Retinal pigment epithelial cell (primary cell): ENCODE measurements at regions not wholly inside any gene's neighbourhood (a gene's known extent, or its start where the extent isn't known, plus 50 kb on each side); places are given as distances from the start of the nearest gene placed in this dataset.
A peak's percentile ranks its signal among the peaks of the same experiment; 100 is the strongest.

Source experiments
- DNase-seq: peaks from one replicate; pipeline ENCODE4 v3.0.0-alpha.2; 2010; ENCODE audit warnings: low read depth
- H3K4me3 ChIP-seq: 2 replicates; pipeline ENCODE4 v1.5.1; 2011; ENCODE audit warnings: mild to moderate bottlenecking, low read length, control low read depth, moderate library complexity
- TF ChIP-seq, protein P1 (sequence below): conservative IDR thresholded peaks from 2 replicates; pipeline ENCODE4 v1.5.1; 2011; ENCODE audit warnings: low read depth, low read length, control low read depth, inconsistent platforms

DNA sequence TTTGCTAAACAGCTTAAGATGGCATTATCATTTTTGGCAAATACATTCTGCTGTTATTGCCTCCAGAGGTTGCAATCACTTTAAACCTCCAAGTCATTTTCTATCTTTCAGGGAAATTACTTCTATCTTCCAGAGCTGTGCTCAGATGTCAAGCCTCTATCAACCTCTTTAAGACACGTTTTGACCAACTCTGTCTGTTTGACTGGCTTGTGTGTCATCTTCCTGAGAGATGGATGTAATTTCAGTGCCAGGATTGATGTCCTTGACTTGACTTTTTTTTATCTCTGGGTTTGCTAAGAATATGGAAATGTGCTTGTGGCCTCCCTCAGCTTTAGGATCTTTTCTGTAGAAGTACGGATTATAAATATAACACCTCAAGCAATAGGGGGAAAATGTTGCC, 263.4 kb downstream of the GLUD2 start:
- H3K4me3 ChIP-seq: no peak overlapping the region
- TF ChIP-seq, protein P1, sequence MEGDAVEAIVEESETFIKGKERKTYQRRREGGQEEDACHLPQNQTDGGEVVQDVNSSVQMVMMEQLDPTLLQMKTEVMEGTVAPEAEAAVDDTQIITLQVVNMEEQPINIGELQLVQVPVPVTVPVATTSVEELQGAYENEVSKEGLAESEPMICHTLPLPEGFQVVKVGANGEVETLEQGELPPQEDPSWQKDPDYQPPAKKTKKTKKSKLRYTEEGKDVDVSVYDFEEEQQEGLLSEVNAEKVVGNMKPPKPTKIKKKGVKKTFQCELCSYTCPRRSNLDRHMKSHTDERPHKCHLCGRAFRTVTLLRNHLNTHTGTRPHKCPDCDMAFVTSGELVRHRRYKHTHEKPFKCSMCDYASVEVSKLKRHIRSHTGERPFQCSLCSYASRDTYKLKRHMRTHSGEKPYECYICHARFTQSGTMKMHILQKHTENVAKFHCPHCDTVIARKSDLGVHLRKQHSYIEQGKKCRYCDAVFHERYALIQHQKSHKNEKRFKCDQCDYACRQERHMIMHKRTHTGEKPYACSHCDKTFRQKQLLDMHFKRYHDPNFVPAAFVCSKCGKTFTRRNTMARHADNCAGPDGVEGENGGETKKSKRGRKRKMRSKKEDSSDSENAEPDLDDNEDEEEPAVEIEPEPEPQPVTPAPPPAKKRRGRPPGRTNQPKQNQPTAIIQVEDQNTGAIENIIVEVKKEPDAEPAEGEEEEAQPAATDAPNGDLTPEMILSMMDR: no peak
- DNase-seq: no peak

- TF ChIP-seq, protein P1: no peak
- DNase-seq: no peak
- no peak overlapping the region for H3K4me3 ChIP-seq
Observed at GRCh38 chrX:121320441-121320840, 273.0 kb downstream of the GLUD2 start.

DNA sequence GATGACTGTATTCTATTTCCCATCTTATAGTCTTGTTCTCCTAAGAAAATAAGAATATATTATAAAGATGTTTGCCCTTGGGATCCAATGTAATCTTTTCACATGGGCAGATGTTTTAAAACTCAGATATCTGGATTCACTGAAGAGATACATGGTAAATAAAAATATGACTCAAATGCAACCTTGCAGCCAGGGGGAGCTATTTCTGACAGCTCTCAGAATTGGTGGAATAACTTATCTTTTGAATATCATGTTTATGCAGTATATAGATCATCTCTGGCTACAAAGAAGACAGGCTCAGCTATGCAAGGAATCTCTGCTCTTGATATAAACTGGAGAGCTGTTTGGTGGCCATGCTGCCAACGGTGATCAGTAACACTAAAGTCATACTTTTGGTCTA, 274.7 kb downstream of the GLUD2 start:
- TF ChIP-seq, protein P1: peak; percentile 39

DNA sequence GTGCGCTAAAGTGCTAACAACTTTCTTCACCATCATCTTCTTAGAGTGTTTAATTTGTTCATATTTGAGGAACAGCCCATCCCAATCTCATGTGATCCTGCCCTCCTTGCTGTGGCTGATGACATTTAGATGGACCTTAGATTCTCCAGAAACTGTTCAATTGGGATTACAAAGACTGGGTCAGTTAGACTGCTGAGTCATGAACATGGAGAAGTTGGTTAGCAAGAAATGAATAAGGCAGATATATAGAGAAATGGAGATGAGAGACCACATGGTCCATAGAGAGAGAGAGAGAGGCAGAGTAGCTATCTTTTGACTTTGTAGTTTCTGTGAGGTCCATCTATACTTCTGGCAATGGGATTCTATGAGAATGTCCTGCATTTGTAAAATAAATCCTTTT, 275.9 kb downstream of the GLUD2 start:
- no peak overlapping the region for H3K4me3 ChIP-seq
- TF ChIP-seq, protein P1: no peak
- no peak for DNase-seq

More for the DNA sequence above, 274.7 kb downstream of the GLUD2 start:
- no peak for DNase-seq
- H3K4me3 ChIP-seq: no peak overlapping the region

DNA sequence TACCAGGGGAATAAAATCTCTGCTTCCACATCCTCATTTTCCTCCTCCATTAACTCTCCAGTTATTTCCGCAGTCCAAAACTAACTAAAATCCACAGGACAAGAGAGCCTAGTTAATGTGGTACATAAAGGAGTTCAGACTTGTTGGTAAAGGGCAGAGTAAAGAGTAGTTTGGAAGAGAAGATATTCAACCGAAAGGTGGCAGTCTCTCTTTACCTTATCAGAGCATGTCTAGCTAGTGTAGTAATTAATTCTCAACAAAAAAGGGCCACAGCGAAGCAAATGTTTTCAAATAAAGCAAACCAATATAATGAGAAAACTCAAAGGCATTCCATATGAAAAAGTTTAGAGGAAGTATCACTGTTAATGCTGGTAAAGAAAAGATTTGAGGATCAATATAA, 286.5 kb downstream of the GLUD2 start:
- TF ChIP-seq, protein P1: no peak
- no peak overlapping the region for H3K4me3 ChIP-seq
- DNase-seq: no peak

GRCh38 chrX:121336831-121337421, 289.5 kb downstream of the GLUD2 start:
- DNase-seq: no peak
- TF ChIP-seq, protein P1: no peak
- H3K4me3 ChIP-seq: no peak overlapping the region

DNA sequence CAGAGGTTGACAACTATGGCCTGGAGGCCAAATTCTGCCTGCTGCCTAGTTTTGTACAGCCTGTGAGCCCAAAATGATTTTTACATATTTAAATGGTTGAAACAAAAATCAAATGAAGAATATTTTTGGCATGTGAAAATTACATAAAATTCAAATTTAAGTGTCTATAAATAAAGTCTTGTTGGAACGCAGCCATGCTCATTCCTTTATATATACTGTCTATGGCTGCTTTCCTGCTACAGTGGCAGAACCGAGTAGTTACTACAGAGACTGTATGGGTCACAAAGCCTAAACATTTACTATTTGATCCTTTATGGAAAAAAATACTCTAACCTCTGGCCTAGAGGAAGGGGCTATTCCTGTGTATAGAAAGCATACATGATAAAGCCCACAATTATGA, 290.4 kb downstream of the GLUD2 start:
- no peak for DNase-seq
- TF ChIP-seq, protein P1: no peak
- H3K4me3 ChIP-seq: no peak overlapping the region
